ENCODE measurements at regions not wholly inside any gene's neighbourhood (a gene's known extent, or its start where the extent isn't known, plus 50 kb on each side); places are given as distances from the start of the nearest gene placed in this dataset.

GRCh38 chr2:49254401-49254800, 100.1 kb upstream of the FSHR start:
- no peak for TF ChIP-seq CTCF (IDR thresholded peaks at IDR 0.05; ENCODE audit: insufficient read depth, low read length)
- no peak overlapping the region for H3K4me3 ChIP-seq (ENCODE audit: low read depth, low read length)
- DNase-seq (ENCODE audit: low read depth): no peak

GRCh38 chr2:49251766-49252165, 97.5 kb upstream of the FSHR start:
- no peak for TF ChIP-seq CTCF (IDR thresholded peaks at IDR 0.05; ENCODE audit: insufficient read depth, low read length)
- peak; percentile 40 for DNase-seq (ENCODE audit: low read depth)
- no peak overlapping the region for H3K4me3 ChIP-seq (ENCODE audit: low read depth, low read length)

GRCh38 chr2:49251251-49251650, 96.9 kb upstream of the FSHR start:
- DNase-seq (ENCODE audit: low read depth): no peak
- TF ChIP-seq CTCF (IDR thresholded peaks at IDR 0.05; ENCODE audit: insufficient read depth, low read length): no peak
- no peak overlapping the region for H3K4me3 ChIP-seq (ENCODE audit: low read depth, low read length)

GRCh38 chr2:49248506-49248905, 94.2 kb upstream of the FSHR start:
- no peak overlapping the region for H3K4me3 ChIP-seq (ENCODE audit: low read depth, low read length)
- peak; percentile 84 for DNase-seq (ENCODE audit: low read depth)
- no peak for TF ChIP-seq CTCF (IDR thresholded peaks at IDR 0.05; ENCODE audit: insufficient read depth, low read length)

- no peak for TF ChIP-seq CTCF (IDR thresholded peaks at IDR 0.05; ENCODE audit: insufficient read depth, low read length)
- peak; percentile 33 for DNase-seq (ENCODE audit: low read depth)
- H3K4me3 ChIP-seq (ENCODE audit: low read depth, low read length): no peak overlapping the region
These were observed 87.7 kb upstream of the FSHR start for GRCh38 chr2:49241991-49242390.

GRCh38 chr2:49241501-49241900, 87.2 kb upstream of the FSHR start:
- H3K4me3 ChIP-seq (ENCODE audit: low read depth, low read length): no peak overlapping the region
- peak; percentile 29 for DNase-seq (ENCODE audit: low read depth)
- no peak for TF ChIP-seq CTCF (IDR thresholded peaks at IDR 0.05; ENCODE audit: insufficient read depth, low read length)

- no peak for TF ChIP-seq CTCF (IDR thresholded peaks at IDR 0.05; ENCODE audit: insufficient read depth, low read length)
- no peak for DNase-seq (ENCODE audit: low read depth)
- no peak overlapping the region for H3K4me3 ChIP-seq (ENCODE audit: low read depth, low read length)
These were observed 86.3 kb upstream of the FSHR start for GRCh38 chr2:49240608-49241007.

Measured in fibroblast of the aortic adventitia (primary cell).